AG04450 (cell line): ENCODE measurements at regions not wholly inside any gene's neighbourhood (a gene's known extent, or its start where the extent isn't known, plus 50 kb on each side); places are given as distances from the start of the nearest gene placed in this dataset.

Source experiments
- CTCF ChIA-PET: fragments of 300-600, 350-600 bp; formaldehyde crosslinking; extraction: SDS; loops from one replicate; lab custom pipeline; 2022; ENCODE audit warnings: antibody characterized with exemption, inconsistent platforms; lab: Charles Lee
- POLR2A ChIA-PET: fragments of 350-600 bp; formaldehyde crosslinking; extraction: SDS; loops from one replicate; lab custom pipeline; 2021; ENCODE audit warnings: antibody characterized with exemption, inconsistent platforms; lab: Yijun Ruan, JAX
- DNase-seq: peaks from one replicate; pipeline ENCODE4 v3.0.0-alpha.2; 2011; ENCODE audit warnings: low read depth, low spot score
- H3K27ac ChIP-seq: one replicate; pipeline ENCODE4 v1.5.1; 2012; ENCODE audit warnings: low read depth, low read length, control low read depth
- H3K27me3 ChIP-seq: one replicate; pipeline ENCODE4 v1.6.0; 2012; ENCODE audit warnings: low read length; ENCODE audit not compliant: control insufficient read depth, insufficient read depth
- H3K4me3 ChIP-seq: 2 replicates; pipeline ENCODE4 v1.5.1; 2011; ENCODE audit warnings: mild to moderate bottlenecking, low read depth, low read length, control low read depth
- H3K9me3 ChIP-seq: 2 replicates; pipeline ENCODE4 v1.5.1; 2012; ENCODE audit warnings: low read length; ENCODE audit not compliant: control insufficient read depth, insufficient read depth
- TF ChIP-seq, protein P1 (sequence below): IDR thresholded peaks from 2 replicates; pipeline ENCODE4 v1.5.1; 2011; ENCODE audit warnings: low read depth, low read length, control low read depth, inconsistent platforms

DNA sequence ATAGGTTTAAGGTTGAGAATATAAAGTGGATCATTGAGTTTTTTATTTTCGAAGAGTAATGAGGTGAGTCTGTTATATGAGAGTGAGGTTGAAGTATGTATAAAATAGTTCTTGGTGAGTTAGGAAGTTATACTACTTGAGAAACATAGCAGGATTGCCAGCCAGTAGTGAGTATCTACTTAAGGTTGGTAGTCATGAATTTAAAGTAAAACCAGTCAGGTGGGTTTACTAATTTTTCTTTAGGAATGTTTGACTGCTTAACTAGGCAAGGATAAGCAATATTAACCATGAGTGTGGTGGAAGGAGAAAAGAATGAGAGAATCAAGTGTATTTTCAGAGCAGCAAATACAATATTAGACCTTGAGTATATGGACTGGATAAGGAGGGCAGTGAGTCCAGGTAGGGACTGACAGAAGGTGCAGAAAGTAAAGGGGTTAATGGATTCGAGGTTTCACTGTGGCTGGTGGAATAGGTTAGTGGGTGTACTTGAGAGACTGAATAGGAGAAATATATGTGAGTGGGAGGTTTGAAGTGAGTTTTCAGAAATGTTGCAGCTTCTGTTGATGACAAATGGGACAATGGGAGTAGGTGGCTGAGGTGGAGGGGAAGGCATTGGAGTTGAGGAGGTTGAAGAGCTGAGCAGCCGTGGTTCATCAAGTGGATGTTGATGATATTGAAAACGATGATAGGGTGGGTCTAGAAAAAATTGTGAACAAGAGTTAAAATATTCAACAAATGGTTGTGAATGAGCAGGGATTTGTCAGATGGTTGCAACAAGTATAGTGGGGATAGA, 232.5 kb upstream of the ASCC3 start:
- POLR2A ChIA-PET = no interaction called here
- Histone ChIP-seq H3K27me3 (no peaks in the 10 kb centered on the region), H3K9me3 (peaks cover 5% of the 10 kb centered on the region; the same call in 1 of the 2 replicates), H3K27ac (no peak overlapping the region), H3K4me3 (no peak overlapping the region)
- TF ChIP-seq, protein P1, sequence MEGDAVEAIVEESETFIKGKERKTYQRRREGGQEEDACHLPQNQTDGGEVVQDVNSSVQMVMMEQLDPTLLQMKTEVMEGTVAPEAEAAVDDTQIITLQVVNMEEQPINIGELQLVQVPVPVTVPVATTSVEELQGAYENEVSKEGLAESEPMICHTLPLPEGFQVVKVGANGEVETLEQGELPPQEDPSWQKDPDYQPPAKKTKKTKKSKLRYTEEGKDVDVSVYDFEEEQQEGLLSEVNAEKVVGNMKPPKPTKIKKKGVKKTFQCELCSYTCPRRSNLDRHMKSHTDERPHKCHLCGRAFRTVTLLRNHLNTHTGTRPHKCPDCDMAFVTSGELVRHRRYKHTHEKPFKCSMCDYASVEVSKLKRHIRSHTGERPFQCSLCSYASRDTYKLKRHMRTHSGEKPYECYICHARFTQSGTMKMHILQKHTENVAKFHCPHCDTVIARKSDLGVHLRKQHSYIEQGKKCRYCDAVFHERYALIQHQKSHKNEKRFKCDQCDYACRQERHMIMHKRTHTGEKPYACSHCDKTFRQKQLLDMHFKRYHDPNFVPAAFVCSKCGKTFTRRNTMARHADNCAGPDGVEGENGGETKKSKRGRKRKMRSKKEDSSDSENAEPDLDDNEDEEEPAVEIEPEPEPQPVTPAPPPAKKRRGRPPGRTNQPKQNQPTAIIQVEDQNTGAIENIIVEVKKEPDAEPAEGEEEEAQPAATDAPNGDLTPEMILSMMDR = no peak
- CTCF ChIA-PET = no interaction called here
- DNase-seq = no peak

DNA sequence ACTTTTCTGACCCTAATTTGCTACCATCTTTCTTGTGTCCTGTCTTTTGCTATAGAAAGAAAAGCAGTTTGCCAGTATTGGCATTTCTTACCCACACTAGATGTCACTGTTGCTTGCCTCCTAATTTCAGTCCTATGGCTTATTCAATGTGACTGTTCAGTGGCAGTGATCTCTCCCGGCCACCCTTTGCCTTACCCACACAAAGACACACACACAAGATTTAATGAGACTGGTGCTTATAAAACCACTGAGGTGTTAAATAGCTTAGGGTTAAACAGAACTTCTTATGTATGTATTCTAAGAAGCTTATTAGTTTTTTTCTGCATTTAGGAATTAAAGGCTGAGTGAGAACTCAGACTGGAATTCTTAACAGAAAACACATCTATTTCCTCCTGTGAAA, 233.6 kb upstream of the ASCC3 start:
- Histone ChIP-seq H3K27ac (no peak overlapping the region), H3K9me3 (peaks cover 5% of the 10 kb centered on the region; the same call in 1 of the 2 replicates), H3K4me3 (no peak overlapping the region), H3K27me3 (no peaks in the 10 kb centered on the region)
- no peak for DNase-seq
- TF ChIP-seq, protein P1 = peak; percentile 47; the same call in 1 of the 2 replicates
- CTCF ChIA-PET = no interaction called here
- POLR2A ChIA-PET = no interaction called here

DNA sequence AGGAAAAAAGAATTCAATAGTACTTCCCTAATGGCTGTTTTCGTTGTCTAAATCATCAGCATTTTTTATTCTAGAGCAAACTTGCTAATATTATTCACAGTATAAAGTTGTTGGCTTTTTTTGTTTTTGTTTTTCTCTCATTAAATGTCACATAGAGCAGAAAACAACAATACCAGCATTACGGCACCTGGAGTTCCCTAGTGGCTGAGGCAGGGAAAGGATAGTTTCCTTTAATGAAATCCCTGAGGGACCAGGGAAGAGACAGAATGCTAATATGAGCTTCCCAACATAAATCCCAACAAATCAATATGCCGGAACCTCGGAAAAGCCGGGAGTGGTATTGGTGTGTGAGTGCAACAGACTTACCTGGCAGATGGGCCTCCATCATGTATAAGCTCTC, 235.2 kb upstream of the ASCC3 start:
- H3K4me3 ChIP-seq = no peak overlapping the region
- no peak for DNase-seq
- CTCF ChIA-PET = interaction anchor here (0.6 kb wide), 1 partner anchor 1748 kb away, joined by 3 read pairs; no protein-coding TSS in a partner anchor
- H3K27ac ChIP-seq = no peak overlapping the region
- TF ChIP-seq, protein P1 = no peak
- 0 out of 2 replicates have a peak, but pooled peaks cover 2% of the 10 kb centered on the region for H3K9me3 ChIP-seq
- no peaks in the 10 kb centered on the region for H3K27me3 ChIP-seq
- POLR2A ChIA-PET = no interaction called here

DNA sequence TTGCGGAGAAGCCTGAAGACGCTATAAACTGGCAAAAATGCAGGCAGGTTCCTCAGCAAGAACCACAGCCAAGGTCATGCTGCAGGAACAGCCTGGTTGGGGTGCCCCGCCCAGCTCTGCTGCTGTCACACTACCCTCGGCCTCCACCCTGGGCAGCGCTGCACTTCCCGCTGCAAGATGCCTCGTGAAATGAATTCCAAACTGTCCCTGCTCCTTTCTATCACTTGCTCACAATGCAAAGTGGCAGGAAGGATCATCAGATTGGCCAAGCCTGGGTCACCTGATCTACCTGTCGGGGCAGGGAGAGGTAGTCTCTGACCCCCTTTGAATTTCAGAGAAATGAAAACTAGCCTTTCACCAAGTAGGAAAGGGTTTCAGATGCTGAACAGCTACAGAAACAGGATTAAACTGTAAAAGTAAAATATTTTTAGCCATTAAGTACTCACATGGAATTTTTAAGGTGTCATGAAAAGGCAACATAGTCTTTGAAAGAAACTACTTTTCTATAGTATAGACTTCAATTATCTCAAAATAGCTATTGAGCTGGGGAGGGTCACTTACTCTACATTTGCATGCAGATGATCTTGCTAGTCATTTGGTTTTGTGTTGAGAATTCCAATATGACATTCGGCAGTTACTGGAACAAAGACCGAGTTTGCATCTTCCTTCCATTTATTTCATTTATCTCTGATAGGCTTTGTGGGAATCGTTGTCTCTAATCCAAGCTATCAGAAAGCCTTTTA, 236.4 kb upstream of the ASCC3 start:
- DNase-seq = no peak
- Histone ChIP-seq H3K4me3 (no peak overlapping the region), H3K9me3 (0 out of 2 replicates have a peak, but pooled peaks cover 2% of the 10 kb centered on the region), H3K27me3 (no peaks in the 10 kb centered on the region), H3K27ac (no peak overlapping the region)
- TF ChIP-seq, protein P1 = no peak
- CTCF ChIA-PET = no interaction called here
- POLR2A ChIA-PET = no interaction called here

DNA sequence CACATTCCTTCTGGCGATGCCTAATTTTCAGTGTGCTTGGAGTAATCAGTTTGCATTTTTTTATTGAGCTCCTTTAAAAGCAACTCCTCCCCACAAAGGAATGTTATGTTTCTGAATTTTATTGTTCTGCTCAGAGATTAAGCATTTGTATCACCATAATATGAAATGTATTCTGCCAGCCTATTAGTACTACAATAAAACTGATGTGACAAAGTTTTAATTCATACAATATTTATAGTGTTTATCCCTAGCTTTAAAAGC, 236.9 kb upstream of the ASCC3 start:
- CTCF ChIA-PET = no interaction called here
- Histone ChIP-seq H3K4me3 (no peak overlapping the region), H3K9me3 (0 out of 2 replicates have a peak, but pooled peaks cover 2% of the 10 kb centered on the region), H3K27me3 (no peaks in the 10 kb centered on the region), H3K27ac (no peak overlapping the region)
- DNase-seq = no peak
- TF ChIP-seq, protein P1 = no peak
- POLR2A ChIA-PET = no interaction called here
